BE2C (cell line): ENCODE measurements at regions not wholly inside any gene's neighbourhood (a gene's known extent, or its start where the extent isn't known, plus 50 kb on each side); places are given as distances from the start of the nearest gene placed in this dataset.

ENCODE experiments used
- DNase-seq: peaks from one replicate; pipeline ENCODE4 v3.0.0-alpha.2; 2020
- H3K27me3 ChIP-seq: fragments of 250-450 bp; sonication (Bioruptor Pico); 2 replicates; pipeline ENCODE4 v1.5.1; 2020; ENCODE audit warnings: mild to moderate bottlenecking
- H3K36me3 ChIP-seq: fragments of 250-450 bp; sonication (Bioruptor Pico); 2 replicates; pipeline ENCODE4 v1.5.1; 2020; ENCODE audit warnings: mild to moderate bottlenecking
- H3K4me1 ChIP-seq: fragments of 250-450 bp; sonication (Bioruptor Pico); 2 replicates; pipeline ENCODE4 v1.5.1; 2020
- H3K4me3 ChIP-seq: 2 replicates; pipeline ENCODE4 v1.5.1; 2011; ENCODE audit warnings: low read depth, low read length
- H3K9me3 ChIP-seq: fragments of 250-450 bp; sonication (Bioruptor Pico); 2 replicates; pipeline ENCODE4 v1.5.1; 2020
- TF ChIP-seq, protein P1 (sequence below): IDR thresholded peaks from 2 replicates; pipeline ENCODE4 v1.5.1; 2012; ENCODE audit warnings: mild to moderate bottlenecking, low read depth, low read length

DNA sequence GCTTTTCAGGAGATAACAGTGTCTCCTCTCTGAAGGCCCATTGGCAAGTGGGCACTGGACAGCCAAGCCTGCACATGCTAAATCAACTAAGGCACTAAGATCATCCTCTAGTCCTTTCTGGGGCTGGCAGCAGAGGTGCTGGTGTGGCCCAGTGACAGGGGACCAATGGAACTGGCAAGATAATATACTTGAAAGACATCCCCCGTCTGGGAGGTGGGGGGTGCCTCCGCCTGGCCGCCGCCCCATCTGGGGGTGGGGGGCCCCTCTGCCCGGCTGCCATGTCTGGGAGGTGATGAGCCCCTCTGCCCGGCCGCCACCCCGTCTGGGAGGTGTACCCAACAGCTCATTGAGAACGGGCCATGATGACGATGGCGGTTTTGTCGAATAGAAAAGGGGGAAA, 223.3 kb downstream of the UNC5CL start:
- no peaks in the 10 kb centered on the region for H3K27me3 ChIP-seq
- H3K36me3 ChIP-seq = no peaks in the 10 kb centered on the region
- H3K4me3 ChIP-seq = no peak overlapping the region
- no peak for DNase-seq
- TF ChIP-seq, protein P1, sequence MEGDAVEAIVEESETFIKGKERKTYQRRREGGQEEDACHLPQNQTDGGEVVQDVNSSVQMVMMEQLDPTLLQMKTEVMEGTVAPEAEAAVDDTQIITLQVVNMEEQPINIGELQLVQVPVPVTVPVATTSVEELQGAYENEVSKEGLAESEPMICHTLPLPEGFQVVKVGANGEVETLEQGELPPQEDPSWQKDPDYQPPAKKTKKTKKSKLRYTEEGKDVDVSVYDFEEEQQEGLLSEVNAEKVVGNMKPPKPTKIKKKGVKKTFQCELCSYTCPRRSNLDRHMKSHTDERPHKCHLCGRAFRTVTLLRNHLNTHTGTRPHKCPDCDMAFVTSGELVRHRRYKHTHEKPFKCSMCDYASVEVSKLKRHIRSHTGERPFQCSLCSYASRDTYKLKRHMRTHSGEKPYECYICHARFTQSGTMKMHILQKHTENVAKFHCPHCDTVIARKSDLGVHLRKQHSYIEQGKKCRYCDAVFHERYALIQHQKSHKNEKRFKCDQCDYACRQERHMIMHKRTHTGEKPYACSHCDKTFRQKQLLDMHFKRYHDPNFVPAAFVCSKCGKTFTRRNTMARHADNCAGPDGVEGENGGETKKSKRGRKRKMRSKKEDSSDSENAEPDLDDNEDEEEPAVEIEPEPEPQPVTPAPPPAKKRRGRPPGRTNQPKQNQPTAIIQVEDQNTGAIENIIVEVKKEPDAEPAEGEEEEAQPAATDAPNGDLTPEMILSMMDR = no peak
- no peaks in the 10 kb centered on the region for H3K9me3 ChIP-seq
- no peaks in the 10 kb centered on the region for H3K4me1 ChIP-seq

DNA sequence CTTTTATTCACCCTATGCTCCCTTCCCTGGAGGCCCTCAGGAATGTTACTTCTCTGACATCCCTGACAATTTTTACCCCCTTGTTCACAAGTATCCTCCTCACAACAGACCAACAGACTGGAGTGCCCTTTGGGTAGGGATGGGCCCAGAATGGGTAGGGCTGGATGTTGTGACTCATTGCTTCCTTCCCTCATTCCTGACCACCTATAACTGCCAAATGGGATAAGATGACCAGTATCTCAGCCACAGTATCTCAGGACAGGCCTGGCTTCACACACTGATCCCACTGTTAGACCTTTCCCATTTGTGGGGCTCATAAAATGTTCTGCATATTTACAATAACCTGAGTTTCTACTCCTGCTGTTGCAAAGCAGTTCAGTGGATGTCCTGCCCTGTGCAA, 223.0 kb upstream of the LRFN2 start:
- H3K9me3 ChIP-seq = no peaks in the 10 kb centered on the region
- H3K4me1 ChIP-seq = no peaks in the 10 kb centered on the region
- no peaks in the 10 kb centered on the region for H3K36me3 ChIP-seq
- TF ChIP-seq, protein P1 = no peak
- H3K27me3 ChIP-seq = no peaks in the 10 kb centered on the region
- DNase-seq = no peak
- no peak overlapping the region for H3K4me3 ChIP-seq

DNA sequence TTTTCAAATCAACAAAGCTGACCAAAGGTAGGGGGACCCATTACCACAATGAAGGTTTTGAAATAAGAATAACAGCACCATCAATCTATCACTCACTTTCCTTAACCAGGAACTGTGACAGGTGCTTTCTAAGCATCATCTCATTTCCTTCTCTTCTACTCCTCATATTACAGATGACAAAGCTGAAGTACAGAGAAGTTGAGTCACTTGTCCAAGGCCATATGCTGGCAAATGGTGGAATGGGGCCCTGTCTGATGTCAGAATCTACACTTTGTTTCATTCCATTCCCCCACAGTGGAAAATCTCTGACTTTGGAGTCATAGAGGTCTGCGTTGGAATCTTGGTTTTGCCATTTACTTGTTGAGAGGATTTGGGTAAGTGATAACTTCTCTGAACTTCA, 222.5 kb upstream of the LRFN2 start:
- Histone ChIP-seq H3K4me3 (no peak overlapping the region), H3K27me3 (no peaks in the 10 kb centered on the region), H3K36me3 (no peaks in the 10 kb centered on the region), H3K4me1 (no peaks in the 10 kb centered on the region), H3K9me3 (no peaks in the 10 kb centered on the region)
- no peak for DNase-seq
- TF ChIP-seq, protein P1 = no peak

DNA sequence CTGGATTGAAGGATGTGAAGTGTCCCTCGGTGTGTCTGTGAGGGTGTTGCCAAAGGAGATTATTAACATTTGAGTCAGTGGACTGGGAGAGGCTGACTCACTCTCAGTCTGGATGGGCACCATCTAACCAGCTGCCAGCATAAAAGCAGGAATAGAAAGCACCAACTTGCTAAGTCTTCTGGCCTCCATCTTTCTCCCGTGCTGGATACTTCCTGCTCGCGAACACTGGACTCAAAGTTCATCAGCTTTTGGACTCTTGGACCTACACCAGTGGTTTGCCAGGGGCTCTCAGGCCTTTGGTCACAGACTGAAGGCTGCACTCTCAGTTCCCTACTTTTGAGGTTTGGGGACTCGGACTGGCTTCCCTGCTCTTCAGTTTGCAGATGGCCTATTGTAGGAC, 220.3 kb upstream of the LRFN2 start:
- Histone ChIP-seq H3K9me3 (no peaks in the 10 kb centered on the region), H3K27me3 (no peaks in the 10 kb centered on the region), H3K4me3 (no peak overlapping the region), H3K4me1 (no peaks in the 10 kb centered on the region), H3K36me3 (no peaks in the 10 kb centered on the region)
- TF ChIP-seq, protein P1 = no peak
- DNase-seq = no peak

DNA sequence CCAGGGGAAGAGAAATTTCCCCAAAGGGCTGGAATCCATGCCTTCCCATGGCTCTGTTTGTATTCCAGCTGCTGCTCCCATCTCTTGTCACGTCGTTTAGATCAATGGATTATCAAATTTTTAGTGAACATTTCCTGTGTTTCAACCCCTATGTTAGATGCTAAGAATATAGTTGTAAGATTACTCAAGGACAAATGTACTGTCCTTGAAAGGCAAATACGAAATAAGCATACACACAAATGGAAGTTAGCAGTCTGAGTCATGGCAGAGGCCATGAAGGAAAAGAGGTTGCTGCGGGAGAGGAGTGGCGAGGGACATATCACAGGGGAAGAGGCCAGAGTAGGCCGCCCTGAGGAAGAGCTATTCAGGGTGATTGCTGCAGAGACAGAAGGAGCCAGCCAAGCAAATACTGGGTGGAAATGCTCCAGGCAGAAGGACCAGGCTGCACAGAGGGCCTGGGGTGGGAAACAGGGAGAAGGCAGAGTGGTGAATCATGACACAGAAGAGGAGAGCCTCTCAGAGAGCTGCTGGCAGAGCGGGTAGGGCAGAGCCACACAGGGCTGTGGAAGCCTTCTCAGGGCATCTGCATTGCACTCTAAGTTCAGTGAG, 219.2 kb upstream of the LRFN2 start:
- Histone ChIP-seq H3K27me3 (no peaks in the 10 kb centered on the region), H3K4me3 (no peak overlapping the region), H3K4me1 (no peaks in the 10 kb centered on the region), H3K9me3 (no peaks in the 10 kb centered on the region), H3K36me3 (no peaks in the 10 kb centered on the region)
- no peak for DNase-seq
- TF ChIP-seq, protein P1 = no peak

DNA sequence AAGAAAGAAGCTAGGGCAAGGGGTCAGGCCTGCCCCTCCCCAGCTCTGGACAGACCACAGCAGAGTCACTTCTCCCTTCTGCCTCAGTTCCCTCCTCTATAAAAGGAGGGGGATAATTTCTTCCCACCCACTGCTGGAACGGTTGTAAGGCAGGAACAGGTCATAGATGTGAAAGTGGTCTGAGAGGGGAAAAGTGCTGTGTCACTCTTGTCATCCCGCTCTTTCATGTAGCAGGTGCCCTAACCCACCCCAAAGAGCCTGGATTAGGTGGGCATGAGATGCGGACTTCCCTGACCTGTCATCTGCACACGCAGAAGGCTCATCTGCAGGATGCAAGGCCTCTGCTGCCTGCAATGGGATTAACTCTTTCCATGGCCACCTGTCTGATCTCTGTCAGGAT, 218.2 kb upstream of the LRFN2 start:
- Histone ChIP-seq H3K27me3 (no peaks in the 10 kb centered on the region), H3K9me3 (no peaks in the 10 kb centered on the region)

More for the DNA sequence above, 218.2 kb upstream of the LRFN2 start:
- Histone ChIP-seq H3K4me3 (no peak overlapping the region), H3K4me1 (no peaks in the 10 kb centered on the region), H3K36me3 (no peaks in the 10 kb centered on the region)
- TF ChIP-seq, protein P1 = no peak
- no peak for DNase-seq
